Dendritic cell treated with granulocyte-macrophage colony-stimulating factor and Interleukin-4, amounts not matched to agents 40 ng/mL and 50 ng/mL, for 4 days (primary cell): ENCODE measurements at regions not wholly inside any gene's neighbourhood (a gene's known extent, or its start where the extent isn't known, plus 50 kb on each side); places are given as distances from the start of the nearest gene placed in this dataset.
"Not testable (repeated sequence)": the region's sequence is repeated elsewhere in the genome, so short reads cannot be mapped to it uniquely, and the experiment has no call there.

Source experiments
- H3K27ac Mint-ChIP-seq: one replicate; pipeline ENCODE4 v1.8.0; 2022; ENCODE audit warnings: mild to moderate bottlenecking, mixed read lengths
- H3K27me3 Mint-ChIP-seq: one replicate; pipeline ENCODE4 v1.8.0; 2022; ENCODE audit warnings: mild to moderate bottlenecking, mixed read lengths
- H3K36me3 Mint-ChIP-seq: one replicate; pipeline ENCODE4 v1.8.0; 2022; ENCODE audit warnings: low read depth, mixed read lengths
- H3K4me1 Mint-ChIP-seq: one replicate; pipeline ENCODE4 v1.8.0; 2022; ENCODE audit warnings: low read depth, mixed read lengths
- H3K4me3 Mint-ChIP-seq: one replicate; pipeline ENCODE4 v1.8.0; 2022; ENCODE audit warnings: mild to moderate bottlenecking, moderate library complexity, mixed read lengths
- H3K9me3 Mint-ChIP-seq: one replicate; pipeline ENCODE4 v1.8.0; 2022; ENCODE audit warnings: mixed read lengths
- intact Hi-C: fragments of 100-400 bp; cut with micrococcal nuclease; formaldehyde crosslinking; loops from one replicate; pipeline ENCODE4 v1.15.0; 2022

GRCh38 chr2:31765078-31765945, 184.6 kb upstream of the SRD5A2 start:
- Mint-ChIP-seq H3K27me3 (no peaks in the 10 kb centered on the region), H3K36me3 (no peaks in the 10 kb centered on the region), H3K4me3 (no peak overlapping the region), H3K27ac (no peak overlapping the region), H3K4me1 (no peaks in the 10 kb centered on the region), H3K9me3 (no peaks in the 10 kb centered on the region)
- intact Hi-C loops = no loop called here

- Mint-ChIP-seq H3K27ac (no peak overlapping the region), H3K4me1 (no peaks in the 10 kb centered on the region), H3K4me3 (no peak overlapping the region), H3K36me3 (no peaks in the 10 kb centered on the region), H3K9me3 (no peaks in the 10 kb centered on the region), H3K27me3 (no peaks in the 10 kb centered on the region)
- intact Hi-C loops = no loop called here
These were observed 183.4 kb upstream of the SRD5A2 start for GRCh38 chr2:31764169-31764568.

GRCh38 chr2:31762085-31762484, 181.3 kb upstream of the SRD5A2 start:
- Mint-ChIP-seq H3K9me3 (no peaks in the 10 kb centered on the region), H3K4me1 (no peaks in the 10 kb centered on the region), H3K27me3 (no peaks in the 10 kb centered on the region), H3K27ac (no peak overlapping the region), H3K36me3 (no peaks in the 10 kb centered on the region), H3K4me3 (no peak overlapping the region)
- intact Hi-C loops = no loop called here

- H3K9me3 Mint-ChIP-seq, H3K36me3 Mint-ChIP-seq, H3K27me3 Mint-ChIP-seq, H3K27ac Mint-ChIP-seq, H3K4me3 Mint-ChIP-seq, intact Hi-C loops, H3K4me1 Mint-ChIP-seq: not testable (repeated sequence)
These were observed 176.6 kb upstream of the SRD5A2 start for GRCh38 chr2:31757351-31757750.

- H3K4me3 Mint-ChIP-seq, H3K27me3 Mint-ChIP-seq, H3K36me3 Mint-ChIP-seq, H3K27ac Mint-ChIP-seq, intact Hi-C loops, H3K4me1 Mint-ChIP-seq: not testable (repeated sequence)
- peaks cover 42% of the 10 kb centered on the region for H3K9me3 Mint-ChIP-seq
These were observed 168.0 kb upstream of the SRD5A2 start for GRCh38 chr2:31748746-31749145.

GRCh38 chr2:31748041-31748440, 167.3 kb upstream of the SRD5A2 start:
- H3K27me3 Mint-ChIP-seq = no peaks in the 10 kb centered on the region
- H3K36me3 Mint-ChIP-seq = no peaks in the 10 kb centered on the region
- H3K4me3 Mint-ChIP-seq = no peak overlapping the region
- no peak overlapping the region for H3K27ac Mint-ChIP-seq
- peaks cover 46% of the 10 kb centered on the region for H3K9me3 Mint-ChIP-seq
- intact Hi-C loops = no loop called here
- no peaks in the 10 kb centered on the region for H3K4me1 Mint-ChIP-seq

- H3K9me3 Mint-ChIP-seq = peaks cover 11% of the 10 kb centered on the region
- intact Hi-C loops = no loop called here
- no peaks in the 10 kb centered on the region for H3K36me3 Mint-ChIP-seq
- no peaks in the 10 kb centered on the region for H3K27me3 Mint-ChIP-seq
- no peak overlapping the region for H3K27ac Mint-ChIP-seq
- peaks cover 4% of the 10 kb centered on the region for H3K4me1 Mint-ChIP-seq
- H3K4me3 Mint-ChIP-seq = no peak overlapping the region
These were observed 158.4 kb upstream of the SRD5A2 start for GRCh38 chr2:31739161-31739560.

GRCh38 chr2:31736695-31737454, 156.1 kb upstream of the SRD5A2 start:
- Mint-ChIP-seq H3K36me3 (no peaks in the 10 kb centered on the region), H3K4me3 (no peak overlapping the region), H3K27ac (no peak overlapping the region), H3K27me3 (no peaks in the 10 kb centered on the region), H3K9me3 (no peaks in the 10 kb centered on the region), H3K4me1 (peaks cover 4% of the 10 kb centered on the region)
- intact Hi-C loops = no loop called here

GRCh38 chr2:31735716-31736115, 155.0 kb upstream of the SRD5A2 start:
- intact Hi-C loops = no loop called here
- no peaks in the 10 kb centered on the region for H3K9me3 Mint-ChIP-seq
- H3K36me3 Mint-ChIP-seq = no peaks in the 10 kb centered on the region
- no peak overlapping the region for H3K4me3 Mint-ChIP-seq
- H3K4me1 Mint-ChIP-seq = peaks cover 4% of the 10 kb centered on the region
- H3K27ac Mint-ChIP-seq = no peak overlapping the region
- H3K27me3 Mint-ChIP-seq = no peaks in the 10 kb centered on the region

GRCh38 chr2:31729442-31730092, 148.8 kb upstream of the SRD5A2 start:
- intact Hi-C loops = no loop called here
- no peak overlapping the region for H3K27ac Mint-ChIP-seq

GRCh38 chr2:31729065-31729439, 148.3 kb upstream of the SRD5A2 start:
- Mint-ChIP-seq H3K27ac (no peak overlapping the region), H3K27me3 (no peaks in the 10 kb centered on the region), H3K36me3 (no peaks in the 10 kb centered on the region), H3K9me3 (no peaks in the 10 kb centered on the region), H3K4me3 (no peak overlapping the region), H3K4me1 (no peaks in the 10 kb centered on the region)
- intact Hi-C loops = no loop called here

More at GRCh38 chr2:31729442-31730092, 148.8 kb upstream of the SRD5A2 start:
- H3K9me3 Mint-ChIP-seq = no peaks in the 10 kb centered on the region
- no peaks in the 10 kb centered on the region for H3K36me3 Mint-ChIP-seq
- no peak overlapping the region for H3K4me3 Mint-ChIP-seq
- no peaks in the 10 kb centered on the region for H3K27me3 Mint-ChIP-seq
- no peaks in the 10 kb centered on the region for H3K4me1 Mint-ChIP-seq

GRCh38 chr2:31728406-31729064, 147.8 kb upstream of the SRD5A2 start:
- Mint-ChIP-seq H3K4me3 (no peak overlapping the region), H3K9me3 (no peaks in the 10 kb centered on the region), H3K27me3 (no peaks in the 10 kb centered on the region), H3K27ac (no peak overlapping the region), H3K36me3 (no peaks in the 10 kb centered on the region), H3K4me1 (no peaks in the 10 kb centered on the region)
- intact Hi-C loops = no loop called here

GRCh38 chr2:31726457-31726856, 145.7 kb upstream of the SRD5A2 start:
- Mint-ChIP-seq H3K27me3 (no peaks in the 10 kb centered on the region), H3K9me3 (no peaks in the 10 kb centered on the region), H3K4me3 (no peak overlapping the region), H3K27ac (no peak overlapping the region), H3K36me3 (no peaks in the 10 kb centered on the region), H3K4me1 (no peaks in the 10 kb centered on the region)
- intact Hi-C loops = no loop called here

GRCh38 chr2:31725444-31725843, 144.7 kb upstream of the SRD5A2 start:
- Mint-ChIP-seq H3K36me3 (no peaks in the 10 kb centered on the region), H3K4me1 (no peaks in the 10 kb centered on the region), H3K27ac (no peak overlapping the region), H3K27me3 (no peaks in the 10 kb centered on the region), H3K9me3 (no peaks in the 10 kb centered on the region), H3K4me3 (no peak overlapping the region)
- intact Hi-C loops = no loop called here
